ENCODE measurements at regions not wholly inside any gene's neighbourhood (a gene's known extent, or its start where the extent isn't known, plus 50 kb on each side); places are given as distances from the start of the nearest gene placed in this dataset.
"Not testable (repeated sequence)": the region's sequence is repeated elsewhere in the genome, so short reads cannot be mapped to it uniquely, and the experiment has no call there.

GRCh38 chr3:152104847-152105415, 163.8 kb upstream of the MBNL1 start:
- no peak for DNase-seq

- DNase-seq, result no peak
Measured at GRCh38 chr3:152105446-152105845, 163.3 kb upstream of the MBNL1 start.

GRCh38 chr3:152109038-152109437, 159.7 kb upstream of the MBNL1 start:
- DNase-seq, result no peak

- no peak for DNase-seq
Measured at GRCh38 chr3:152113413-152113812, 155.3 kb upstream of the MBNL1 start.

- DNase-seq, result no peak
Measured at GRCh38 chr3:152113992-152114651, 154.6 kb upstream of the MBNL1 start.

- no peak for DNase-seq
Measured at GRCh38 chr3:152120601-152121269, 148.0 kb upstream of the MBNL1 start.

- DNase-seq, result no peak
Measured at GRCh38 chr3:152121270-152121636, 147.5 kb upstream of the MBNL1 start.

GRCh38 chr3:152122851-152123250, 145.9 kb upstream of the MBNL1 start:
- DNase-seq, result no peak

- no peak for DNase-seq
Measured at GRCh38 chr3:152123457-152123856, 145.3 kb upstream of the MBNL1 start.

GRCh38 chr3:152126260-152126659, 142.5 kb upstream of the MBNL1 start:
- DNase-seq, result no peak

GRCh38 chr3:152127058-152127457, 141.7 kb upstream of the MBNL1 start:
- no peak for DNase-seq

- DNase-seq, result no peak
Measured at GRCh38 chr3:152128356-152128755, 140.4 kb upstream of the MBNL1 start.

- DNase-seq, result no peak
Measured at GRCh38 chr3:152139651-152140050, 129.1 kb upstream of the MBNL1 start.

GRCh38 chr3:152146461-152146860, 122.3 kb upstream of the MBNL1 start:
- DNase-seq, result no peak

GRCh38 chr3:152147748-152148147, 121.0 kb upstream of the MBNL1 start:
- DNase-seq, result no peak

- no peak for DNase-seq
Measured at GRCh38 chr3:152148579-152148978, 120.2 kb upstream of the MBNL1 start.

GRCh38 chr3:152149832-152150231, 118.9 kb upstream of the MBNL1 start:
- DNase-seq, result no peak

- DNase-seq, result peak in 1 of 2 donors; percentile 5
Measured at GRCh38 chr3:152151216-152151876, 117.4 kb upstream of the MBNL1 start.

GRCh38 chr3:152151877-152152765, 116.6 kb upstream of the MBNL1 start:
- not testable (repeated sequence) for DNase-seq

GRCh38 chr3:152153115-152153514, 115.6 kb upstream of the MBNL1 start:
- not testable (repeated sequence) for DNase-seq

- DNase-seq, result no peak
Measured at GRCh38 chr3:152155246-152156020, 113.3 kb upstream of the MBNL1 start.

- no peak for DNase-seq
Measured at GRCh38 chr3:152156880-152157279, 111.8 kb upstream of the MBNL1 start.
